Heart left ventricle (tissue), 16 donors: ENCODE measurements at regions not wholly inside any gene's neighbourhood (a gene's known extent, or its start where the extent isn't known, plus 50 kb on each side); places are given as distances from the start of the nearest gene placed in this dataset.
A peak's percentile ranks its signal among the peaks of the same experiment; 100 is the strongest.

Source experiments
- ATAC-seq, 4 donors: fragments of 200-7000 bp; cut with Tn5 transposase; one replicate each; pipeline ENCODE4 v1.9.1; 2020 to 2022; ENCODE audit warnings: moderate library complexity in 4 of 4, mild to moderate bottlenecking in 3 of 4, moderate number of reproducible peaks in 1 of 4
- DNase-seq, 5 donors: peaks; one replicate each; pipeline ENCODE4 v3.0.0-alpha.2; 2020
- H3K27ac ChIP-seq, 12 donors: fragments of 200-600 bp; sonication (generic) in 4 of 12; one replicate each; pipeline versions ENCODE4 v1.5.0 to v1.8.0; 2016 to 2022; ENCODE audit warnings: mild to moderate bottlenecking in 2 of 12
- H3K27me3 ChIP-seq, 9 donors: fragments of 200-600 bp; sonication (generic) in 2 of 9; one replicate each; pipeline versions ENCODE4 v1.5.1 to v1.8.0; 2016 to 2022; ENCODE audit warnings: mild to moderate bottlenecking in 3 of 9
- H3K36me3 ChIP-seq, 9 donors: fragments of 200-600 bp; sonication (generic) in 2 of 9; one replicate each; pipeline versions ENCODE4 v1.5.0 to v1.8.0; 2018 to 2022; ENCODE audit warnings: mild to moderate bottlenecking in 2 of 9
- H3K4me1 ChIP-seq, 12 donors: fragments of 200-600 bp; sonication (generic) in 4 of 12; one replicate each; pipeline versions ENCODE4 v1.5.0 to v1.8.0; 2016 to 2022; ENCODE audit warnings: mild to moderate bottlenecking in 3 of 12
- H3K4me3 ChIP-seq, 12 donors: fragments of 200-600 bp; sonication (generic) in 4 of 12; one replicate each; pipeline versions ENCODE4 v1.5.0 to v1.8.0; 2017 to 2022; ENCODE audit warnings: mild to moderate bottlenecking in 9 of 12, moderate library complexity in 4 of 12
- H3K9me3 ChIP-seq, 12 donors: fragments of 200-600 bp; sonication (generic) in 4 of 12; one replicate each; pipeline versions ENCODE4 v1.5.0 to v1.8.0; 2016 to 2022; ENCODE audit warnings: mild to moderate bottlenecking in 1 of 12
- POLR2A ChIP-seq, 2 donors: fragments of 450-650 bp; IDR thresholded peaks; one replicate each; pipeline ENCODE4 v1.6.1; 2017; ENCODE audit warnings: antibody characterized with exemption in 2 of 2, mild to moderate bottlenecking in 2 of 2, moderate library complexity in 2 of 2
- WGBS, 4 donors: extraction: QIAGEN DNeasy Blood & Tissue Kit in 2 of 4; methylation state at CpG; one replicate each; pipeline versions ENCODE4 v1.1.5 to v1.1.7; 2013 to 2018; 5-methylcytosine and 5-hydroxymethylcytosine counted together
- intact Hi-C, 10 donors: fragments of 100-400 bp; cut with DNase I; formaldehyde crosslinking; loops; one replicate each; pipeline versions ENCODE4 v1.11.1 to v1.14.2; 2022
- TF ChIP-seq, protein P1 (sequence below), 12 donors: fragments of 200-600 bp; sonication (generic) in 4 of 12; IDR thresholded peaks; one replicate each; pipeline versions ENCODE4 v1.5.0 to v1.8.0; 2018 to 2022; ENCODE audit warnings: antibody characterized with exemption in 12 of 12, mild to moderate bottlenecking in 5 of 12
- donor health status: ischemic (EF 13 %, LVEDD 7.1; RV severe dilation, severe dysfunction).
- donor health status: healthy with polysubstance abuse.
- donor health status: DM: no; HTN: yes; CAD: no.
- donor health status: DM: no; HTN: no; CAD: no.
- donor health status: ischemic (EF 25% LVEDD 6.9; RV normal size, moderate dysfunction).
- donor health status: ischemic (EF 25% LVEDD 5.7; RV mildly dilated, moderate dysfunction).
- donor health status: healthy.
- donor health status: DM: yes; HTN: yes; CAD: no.
- donor health status: ischemic (EF 35%, LVEDD 5.7; RV mildly dilated, moderate dysfunction).
- donor health status: nonischemic (EF 11% LVEDD 7.7; RV severe dilation, severe dysfunction).
- donor health status: DM: yes; HTN: yes; CAD: no.
- donor health status: PGD.
- donor health status: ischemic (EF 29% LVEDD 5.4; RV normal size, mild dysfunction).
- donor health status: nonischemic (EF 23%, LVEDD 6.1; RV moderate dilation, normal function).

DNA sequence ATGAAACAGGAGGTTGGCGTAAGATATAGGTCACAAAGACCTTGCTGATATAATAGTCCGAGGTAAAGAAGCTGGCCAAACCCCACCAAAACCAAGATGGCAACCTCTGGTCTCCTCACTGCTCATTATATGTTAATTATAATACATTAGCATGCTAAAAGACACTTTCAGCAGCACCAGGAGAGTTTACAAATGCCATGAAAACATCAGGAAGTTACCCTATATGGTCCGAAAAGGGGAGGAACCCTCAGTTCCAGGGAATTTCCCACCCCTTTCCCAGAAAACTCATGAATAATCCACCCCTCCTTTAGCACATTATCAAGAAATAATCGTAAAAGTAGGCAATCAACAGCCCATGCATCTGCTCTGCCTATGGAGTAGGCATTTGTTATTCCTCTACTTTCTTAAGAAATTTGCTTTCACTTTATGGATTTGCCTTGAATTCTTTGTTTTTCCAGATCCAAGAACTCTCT is 923.4 kb downstream of the QKI start:
- Histone ChIP-seq H3K4me3 (no peak overlapping the region), H3K27me3 (no peaks in the 10 kb centered on the region), H3K9me3 (peaks cover 0 to 8% (median 0%) of the 10 kb centered on the region in 12 donors), H3K36me3 (no peaks in the 10 kb centered on the region), H3K27ac (no peak overlapping the region), H3K4me1 (no peaks in the 10 kb centered on the region)
- ATAC-seq (no peak), DNase-seq (no peak)
- WGBS, 4 donors: 92 to 95% (median 94%) methylated on average over 4 of the region's 4 CpGs
- TF ChIP-seq POLR2A (IDR thresholded peaks at IDR 0.05): no peak
- TF ChIP-seq, protein P1, sequence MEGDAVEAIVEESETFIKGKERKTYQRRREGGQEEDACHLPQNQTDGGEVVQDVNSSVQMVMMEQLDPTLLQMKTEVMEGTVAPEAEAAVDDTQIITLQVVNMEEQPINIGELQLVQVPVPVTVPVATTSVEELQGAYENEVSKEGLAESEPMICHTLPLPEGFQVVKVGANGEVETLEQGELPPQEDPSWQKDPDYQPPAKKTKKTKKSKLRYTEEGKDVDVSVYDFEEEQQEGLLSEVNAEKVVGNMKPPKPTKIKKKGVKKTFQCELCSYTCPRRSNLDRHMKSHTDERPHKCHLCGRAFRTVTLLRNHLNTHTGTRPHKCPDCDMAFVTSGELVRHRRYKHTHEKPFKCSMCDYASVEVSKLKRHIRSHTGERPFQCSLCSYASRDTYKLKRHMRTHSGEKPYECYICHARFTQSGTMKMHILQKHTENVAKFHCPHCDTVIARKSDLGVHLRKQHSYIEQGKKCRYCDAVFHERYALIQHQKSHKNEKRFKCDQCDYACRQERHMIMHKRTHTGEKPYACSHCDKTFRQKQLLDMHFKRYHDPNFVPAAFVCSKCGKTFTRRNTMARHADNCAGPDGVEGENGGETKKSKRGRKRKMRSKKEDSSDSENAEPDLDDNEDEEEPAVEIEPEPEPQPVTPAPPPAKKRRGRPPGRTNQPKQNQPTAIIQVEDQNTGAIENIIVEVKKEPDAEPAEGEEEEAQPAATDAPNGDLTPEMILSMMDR (IDR thresholded peaks at IDR 0.05): no peak
- intact Hi-C loops: no loop called here

DNA sequence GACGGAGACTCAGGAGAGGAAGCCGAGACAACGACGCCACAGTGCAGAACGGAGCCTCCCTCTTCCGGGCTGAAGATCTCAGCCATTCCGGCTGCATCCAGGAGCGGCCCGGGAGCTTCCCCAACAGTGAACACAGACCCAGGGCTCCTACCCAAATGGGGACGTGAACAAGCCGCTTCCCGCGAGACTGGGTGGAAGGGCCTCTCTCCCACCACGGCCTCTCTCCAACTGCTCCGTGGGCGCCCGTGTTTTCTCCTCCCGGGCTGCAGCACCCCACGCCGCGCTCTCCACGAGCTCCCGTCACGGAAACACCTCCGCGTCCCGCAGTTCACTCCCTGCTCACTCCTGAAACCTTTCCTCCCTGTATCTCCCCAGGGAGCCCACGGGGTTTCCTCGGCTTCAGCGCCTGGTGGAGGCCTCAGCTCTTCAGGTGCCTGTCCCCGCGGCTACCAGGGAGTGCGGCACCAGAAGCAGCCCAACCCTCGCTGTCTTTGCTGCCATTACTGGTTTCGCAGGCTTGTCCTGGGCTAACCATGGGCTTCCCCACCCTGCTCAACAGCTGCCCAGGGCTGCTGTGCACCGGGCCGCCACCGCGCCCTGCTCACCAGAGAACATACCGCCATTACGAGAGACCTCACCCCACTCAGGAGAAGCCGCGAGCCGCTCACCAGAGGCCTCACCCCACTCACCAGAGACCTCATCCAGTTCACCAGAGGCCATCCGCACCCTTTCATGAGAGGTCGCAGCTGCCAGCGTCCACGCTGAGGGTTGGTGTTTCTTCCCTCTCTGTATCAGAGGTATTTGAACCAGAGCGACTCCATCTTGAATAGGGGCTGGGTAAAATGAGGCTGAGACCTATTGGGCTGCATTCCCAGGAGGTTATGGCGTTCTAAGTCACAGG is 922.8 kb downstream of the QKI start:
- H3K4me3 ChIP-seq: no peak overlapping the region
- DNase-seq (no peak), ATAC-seq (peak in 1 of 4 donors; percentile 31)
- TF ChIP-seq, protein P1 (IDR thresholded peaks at IDR 0.05): no peak
- TF ChIP-seq POLR2A (IDR thresholded peaks at IDR 0.05): no peak
- H3K9me3 ChIP-seq: peaks cover 0 to 8% (median 0%) of the 10 kb centered on the region in 12 donors
- no peaks in the 10 kb centered on the region for H3K4me1 ChIP-seq
- intact Hi-C loops: no loop called here
- no peaks in the 10 kb centered on the region for H3K36me3 ChIP-seq
- WGBS, 4 donors: 92 to 96% (median 94%) methylated on average over 49 to 50 of the region's 50 CpGs
- H3K27ac ChIP-seq: no peak overlapping the region
- H3K27me3 ChIP-seq: no peaks in the 10 kb centered on the region

DNA sequence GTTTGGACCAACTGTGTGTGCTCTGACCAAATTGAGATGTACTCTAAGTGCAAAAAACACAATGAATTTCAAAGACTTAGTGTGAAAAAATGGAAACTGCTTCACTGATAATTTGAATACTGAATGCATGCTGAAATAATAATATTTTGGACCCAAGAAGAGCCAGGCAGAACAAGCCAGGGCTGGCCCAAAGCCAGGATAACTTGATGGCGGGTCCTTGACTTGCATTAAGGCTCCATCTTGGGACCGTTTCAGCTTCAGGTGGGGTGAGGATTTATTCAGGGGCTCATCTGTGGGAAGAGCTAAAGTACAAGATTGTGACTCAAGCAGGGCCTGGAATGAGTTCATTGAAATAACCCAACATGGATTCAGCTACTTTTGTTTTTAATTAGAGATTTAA is 921.9 kb downstream of the QKI start:
- no peaks in the 10 kb centered on the region for H3K27me3 ChIP-seq

DNA sequence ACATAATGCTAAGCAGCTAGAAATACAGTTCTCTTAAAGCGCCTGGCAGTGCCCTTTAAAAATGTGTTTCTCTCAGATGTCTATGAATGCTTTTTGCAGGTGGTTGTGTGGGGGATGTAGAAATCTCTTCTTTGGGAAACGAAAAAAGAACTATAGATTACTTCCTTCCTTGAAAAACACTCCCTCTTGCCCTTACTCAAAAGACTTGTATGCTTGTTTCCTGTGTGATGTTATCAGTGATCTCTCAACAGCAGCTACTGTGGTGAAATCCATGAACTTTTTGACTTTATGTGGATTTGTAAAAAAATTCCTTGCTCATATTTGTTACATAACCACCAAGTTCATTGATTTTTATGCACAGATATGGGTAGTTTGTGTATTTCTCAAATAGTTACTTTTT is 916.5 kb downstream of the QKI start:
- DNase-seq: no peak
- no peak overlapping the region for H3K4me3 ChIP-seq
- H3K4me1 ChIP-seq: peaks cover 0 to 4% (median 0%) of the 10 kb centered on the region in 12 donors
- intact Hi-C loops: no loop called here
- WGBS, 4 donors: 42 to 49% (median 47%) methylated on average over 2 of the region's 2 CpGs
- H3K36me3 ChIP-seq: no peaks in the 10 kb centered on the region
- H3K27me3 ChIP-seq: no peaks in the 10 kb centered on the region
- no peak for ATAC-seq
- no peak for TF ChIP-seq POLR2A (IDR thresholded peaks at IDR 0.05)
- TF ChIP-seq, protein P1 (IDR thresholded peaks at IDR 0.05): no peak
- H3K27ac ChIP-seq: no peak overlapping the region
- no peaks in the 10 kb centered on the region for H3K9me3 ChIP-seq

More for the DNA sequence above, 921.9 kb downstream of the QKI start:
- ATAC-seq (no peak), DNase-seq (no peak)
- no peak overlapping the region for H3K4me3 ChIP-seq
- H3K9me3 ChIP-seq: peaks cover 0 to 8% (median 0%) of the 10 kb centered on the region in 12 donors
- intact Hi-C loops: no loop called here
- WGBS, 4 donors: 86 to 97% (median 92%) methylated on average over 2 of the region's 2 CpGs
- TF ChIP-seq, protein P1 (IDR thresholded peaks at IDR 0.05): no peak
- no peak for TF ChIP-seq POLR2A (IDR thresholded peaks at IDR 0.05)
- H3K36me3 ChIP-seq: no peaks in the 10 kb centered on the region
- H3K4me1 ChIP-seq: no peaks in the 10 kb centered on the region
- no peak overlapping the region for H3K27ac ChIP-seq
